ENCODE measurements at regions not wholly inside any gene's neighbourhood (a gene's known extent, or its start where the extent isn't known, plus 50 kb on each side); places are given as distances from the start of the nearest gene placed in this dataset.

DNA sequence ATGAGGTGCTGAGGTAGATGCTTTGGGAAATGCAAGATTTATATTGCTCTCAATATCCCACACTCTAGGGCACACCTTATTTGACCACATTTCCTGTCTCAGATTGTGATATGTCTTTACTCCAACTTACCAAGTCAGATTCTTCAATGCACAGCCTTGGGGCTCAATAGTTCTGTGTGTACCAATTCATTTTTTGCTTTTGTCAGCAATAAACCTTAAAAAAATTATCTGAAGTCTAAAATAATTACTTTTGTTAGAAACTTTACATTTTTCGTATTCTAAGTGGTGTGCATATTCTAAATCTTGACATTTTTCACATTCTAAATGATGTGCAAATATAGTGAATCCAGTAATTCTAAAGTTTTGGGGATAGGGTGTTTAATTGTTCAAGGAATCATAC, 447.5 kb upstream of the COX7C start:
- no CpG with 5 or more reads among the region's 1 CpG for WGBS (ENCODE audit: extremely low coverage, insufficient read length, low lambda C conversion rate)
- Histone ChIP-seq H3K79me2 (ENCODE audit: insufficient read depth, low read length) (no peaks in the 10 kb centered on the region), H3K27me3 (ENCODE audit: insufficient read depth, low read length) (no peaks in the 10 kb centered on the region), H3K4ac (ENCODE audit: low read depth, low read length) (no peak overlapping the region), H3K4me1 (ENCODE audit: insufficient read depth, low read length) (no peaks in the 10 kb centered on the region), H3K23ac (ENCODE audit: insufficient read length, low read depth, low read length) (no peak overlapping the region), H2BK15ac (ENCODE audit: low read depth, low read length) (no peak overlapping the region), H3K14ac (ENCODE audit: insufficient read depth, low read length) (no peak overlapping the region), H3K4me2 (ENCODE audit: insufficient read depth, insufficient read length, low read length) (no peak overlapping the region), H3K27ac (ENCODE audit: insufficient read length, low read depth, low read length) (no peak overlapping the region), H2BK5ac (ENCODE audit: insufficient read length, low read length) (no peak overlapping the region), H2AK5ac (ENCODE audit: insufficient read length, low read length) (no peak overlapping the region), H2BK20ac (ENCODE audit: low read depth, low read length, poor library complexity, severe bottlenecking) (no peak overlapping the region), H3K23me2 (ENCODE audit: insufficient read length, low read depth, low read length, poor library complexity, severe bottlenecking) (no peaks in the 10 kb centered on the region), H4K8ac (replicated peaks; ENCODE audit: insufficient read length, low read depth, low read length) (no peak overlapping the region), H3T11ph (ENCODE audit: low read length) (no peak overlapping the region), H2BK12ac (ENCODE audit: insufficient read length, low read depth, low read length) (no peak overlapping the region), H3K18ac (ENCODE audit: insufficient read length, low read depth, low read length) (no peak overlapping the region), H3K56ac (ENCODE audit: insufficient read length, low read depth, low read length) (no peak overlapping the region), H4K20me1 (ENCODE audit: control insufficient read depth, insufficient read depth, insufficient read length) (no peaks in the 10 kb centered on the region), H2AFZ (ENCODE audit: low read length) (no peak overlapping the region), H3K79me1 (ENCODE audit: insufficient read depth, low read depth, low read length, poor library complexity, severe bottlenecking) (no peaks in the 10 kb centered on the region), H3K9ac (ENCODE audit: extremely low read depth, insufficient read length, low read length) (no peak overlapping the region), H4K91ac (ENCODE audit: insufficient read length, low read depth, low read length) (no peak overlapping the region), H3K9me3 (ENCODE audit: control insufficient read depth, low read depth, low read length) (no peaks in the 10 kb centered on the region), H2BK120ac (ENCODE audit: low read depth, low read length, poor library complexity, severe bottlenecking) (no peak overlapping the region), H4K5ac (ENCODE audit: insufficient read length, low read depth, low read length) (no peak overlapping the region)
- Mint-ChIP-seq H3K4me1 (no peaks in the 10 kb centered on the region), H3K27me3 (ENCODE audit: low read depth) (no peaks in the 10 kb centered on the region), H3K9me3 (peaks cover 4% of the 10 kb centered on the region in 2 experiments; a peak in 4 of 5 replicates), H3K4me3 (no peak overlapping the region), H3K27ac (no peak overlapping the region), H3K36me3 (ENCODE audit: insufficient read depth in 1 of 3, low read depth in 3 of 3) (peaks cover 0 to 5% (median 0%) of the 10 kb centered on the region in 3 experiments; a peak in 4 of 7 replicates)
- no peak for DNase-seq
- TF ChIP-seq CTCF (conservative IDR thresholded peaks at IDR 0.05) = no peak

All from H9 (cell line).